HUDEP-2 (cell line): ENCODE measurements at regions not wholly inside any gene's neighbourhood (a gene's known extent, or its start where the extent isn't known, plus 50 kb on each side); places are given as distances from the start of the nearest gene placed in this dataset.
"Not testable (repeated sequence)": the region's sequence is repeated elsewhere in the genome, so short reads cannot be mapped to it uniquely, and the experiment has no call there.

ENCODE experiments used
- DNase-seq, 76 experiments: peaks; one replicate each; lab custom pipeline; 2025; ENCODE audit not compliant: unreplicated experiment in 76 of 76; lab: John Stamatoyannopoulos, UW

- DNase-seq = not testable (repeated sequence)
These were observed 201.3 kb downstream of the LIPI start for GRCh38 chr21:14009238-14009981.

- not testable (repeated sequence) for DNase-seq
These were observed 202.3 kb downstream of the LIPI start for GRCh38 chr21:14008436-14008835.

- not testable (repeated sequence) for DNase-seq
These were observed 202.7 kb downstream of the LIPI start for GRCh38 chr21:14008006-14008405.

- not testable (repeated sequence) for DNase-seq
These were observed 204.6 kb downstream of the LIPI start for GRCh38 chr21:14006144-14006543.

GRCh38 chr21:13986996-13987958 is 223.5 kb downstream of the LIPI start:
- not testable (repeated sequence) for DNase-seq

- DNase-seq = not testable (repeated sequence)
These were observed 224.6 kb downstream of the LIPI start for GRCh38 chr21:13985865-13986863.

- not testable (repeated sequence) for DNase-seq
These were observed 225.5 kb downstream of the LIPI start for GRCh38 chr21:13985137-13985864.

GRCh38 chr21:13984728-13985127 is 226.0 kb downstream of the LIPI start:
- not testable (repeated sequence) for DNase-seq

- not testable (repeated sequence) for DNase-seq
These were observed 229.3 kb downstream of the LIPI start for GRCh38 chr21:13981176-13982087.

- DNase-seq = peak in 28 of 76 experiments; percentile 1 to 63 (median 36)
These were observed 230.6 kb downstream of the LIPI start for GRCh38 chr21:13980115-13980662.

GRCh38 chr21:13979608-13980007 is 231.1 kb downstream of the LIPI start:
- DNase-seq = not testable (repeated sequence)

- peak in 5 of 76 experiments; percentile 4 to 38 (median 19) for DNase-seq
These were observed 236.2 kb downstream of the LIPI start for GRCh38 chr21:13974582-13974981.

- DNase-seq = not testable (repeated sequence)
These were observed 240.9 kb downstream of the LIPI start for GRCh38 chr21:13969853-13970252.

- not testable (repeated sequence) for DNase-seq
These were observed 241.8 kb downstream of the LIPI start for GRCh38 chr21:13969002-13969401.

GRCh38 chr21:13963259-13963658 is 247.5 kb downstream of the LIPI start:
- DNase-seq = not testable (repeated sequence)

- no peak for DNase-seq
These were observed 273.5 kb downstream of the LIPI start for GRCh38 chr21:13937236-13937635.

- DNase-seq = not testable (repeated sequence)
These were observed 274.5 kb downstream of the LIPI start for GRCh38 chr21:13936033-13936937.
